PC-3 (cell line): ENCODE measurements at regions not wholly inside any gene's neighbourhood (a gene's known extent, or its start where the extent isn't known, plus 50 kb on each side); places are given as distances from the start of the nearest gene placed in this dataset.

Experiments
- EZH2 ChIP-seq: fragments of 300-600 bp; sonication (generic); IDR thresholded peaks from one replicate; pipeline ENCODE4 v1.6.1; 2017; ENCODE audit warnings: antibody characterized with exemption, mild to moderate bottlenecking, low read length; ENCODE audit not compliant: unreplicated experiment
- TF ChIP-seq, protein P1 (sequence below): fragments of 300-600 bp; sonication (generic); conservative IDR thresholded peaks from 2 replicates; pipeline ENCODE4 v1.5.1; 2017; ENCODE audit warnings: antibody characterized with exemption, low read depth, mild to moderate bottlenecking, low read length

DNA sequence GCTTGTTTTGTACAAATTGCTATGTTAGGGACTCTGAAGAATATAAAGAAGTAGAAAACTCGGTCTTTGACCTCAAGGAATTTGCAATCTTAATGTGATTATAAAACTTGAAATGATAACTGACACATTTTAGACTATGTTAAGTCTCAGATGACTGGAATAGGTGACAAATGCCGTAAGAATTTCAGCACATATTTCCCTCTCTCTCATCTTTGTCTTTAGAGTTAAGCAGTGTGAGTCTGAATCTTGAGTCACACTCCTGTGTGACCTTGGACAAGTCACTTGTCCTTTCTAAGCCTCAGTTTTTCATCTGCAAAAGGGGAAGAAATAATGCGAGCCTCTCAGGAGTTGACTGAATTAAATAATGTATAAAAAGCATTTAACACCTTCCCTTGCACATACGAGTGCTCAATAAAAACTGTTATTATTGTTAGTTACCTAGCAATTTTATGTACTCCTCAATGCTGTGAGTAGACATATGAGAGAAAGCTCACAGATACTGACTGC lies 103.7 kb downstream of the DYRK2 start:
- TF ChIP-seq, protein P1, sequence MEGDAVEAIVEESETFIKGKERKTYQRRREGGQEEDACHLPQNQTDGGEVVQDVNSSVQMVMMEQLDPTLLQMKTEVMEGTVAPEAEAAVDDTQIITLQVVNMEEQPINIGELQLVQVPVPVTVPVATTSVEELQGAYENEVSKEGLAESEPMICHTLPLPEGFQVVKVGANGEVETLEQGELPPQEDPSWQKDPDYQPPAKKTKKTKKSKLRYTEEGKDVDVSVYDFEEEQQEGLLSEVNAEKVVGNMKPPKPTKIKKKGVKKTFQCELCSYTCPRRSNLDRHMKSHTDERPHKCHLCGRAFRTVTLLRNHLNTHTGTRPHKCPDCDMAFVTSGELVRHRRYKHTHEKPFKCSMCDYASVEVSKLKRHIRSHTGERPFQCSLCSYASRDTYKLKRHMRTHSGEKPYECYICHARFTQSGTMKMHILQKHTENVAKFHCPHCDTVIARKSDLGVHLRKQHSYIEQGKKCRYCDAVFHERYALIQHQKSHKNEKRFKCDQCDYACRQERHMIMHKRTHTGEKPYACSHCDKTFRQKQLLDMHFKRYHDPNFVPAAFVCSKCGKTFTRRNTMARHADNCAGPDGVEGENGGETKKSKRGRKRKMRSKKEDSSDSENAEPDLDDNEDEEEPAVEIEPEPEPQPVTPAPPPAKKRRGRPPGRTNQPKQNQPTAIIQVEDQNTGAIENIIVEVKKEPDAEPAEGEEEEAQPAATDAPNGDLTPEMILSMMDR, result no peak
- TF ChIP-seq EZH2, result no peak
